Hippocampal formation (tissue), 2 donors: ENCODE measurements at regions not wholly inside any gene's neighbourhood (a gene's known extent, or its start where the extent isn't known, plus 50 kb on each side); places are given as distances from the start of the nearest gene placed in this dataset.

ENCODE experiments used
- DNase-seq, 2 donors: peaks; one replicate each; lab custom pipeline; 2025; lab: John Stamatoyannopoulos, UW

DNA sequence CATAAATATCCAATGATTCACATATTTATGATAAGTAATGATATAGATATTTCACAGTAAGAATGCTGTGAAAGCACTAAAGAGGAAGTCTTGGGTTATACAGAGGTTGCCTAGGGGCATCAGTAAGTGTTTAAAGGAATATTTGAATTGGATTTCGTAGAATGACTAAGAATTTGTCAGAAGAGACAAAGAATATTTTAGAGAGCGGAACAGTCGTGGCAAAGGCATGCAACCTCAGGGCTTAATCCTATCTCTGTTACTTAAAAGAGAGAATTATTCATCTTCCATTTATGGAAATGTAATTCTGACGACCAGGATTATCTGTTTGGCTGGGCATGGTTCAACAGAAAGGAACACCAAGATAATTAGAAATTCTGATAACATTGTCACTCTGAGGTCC lies 171.9 kb upstream of the NR5A2 start:
- DNase-seq = no peak

GRCh38 chr1:199856216-199856780 lies 171.2 kb upstream of the NR5A2 start:
- no peak for DNase-seq

- no peak for DNase-seq
These were observed 170.4 kb upstream of the NR5A2 start for GRCh38 chr1:199857108-199857507.

- no peak for DNase-seq
These were observed 170.0 kb upstream of the NR5A2 start for GRCh38 chr1:199857516-199857915.

DNA sequence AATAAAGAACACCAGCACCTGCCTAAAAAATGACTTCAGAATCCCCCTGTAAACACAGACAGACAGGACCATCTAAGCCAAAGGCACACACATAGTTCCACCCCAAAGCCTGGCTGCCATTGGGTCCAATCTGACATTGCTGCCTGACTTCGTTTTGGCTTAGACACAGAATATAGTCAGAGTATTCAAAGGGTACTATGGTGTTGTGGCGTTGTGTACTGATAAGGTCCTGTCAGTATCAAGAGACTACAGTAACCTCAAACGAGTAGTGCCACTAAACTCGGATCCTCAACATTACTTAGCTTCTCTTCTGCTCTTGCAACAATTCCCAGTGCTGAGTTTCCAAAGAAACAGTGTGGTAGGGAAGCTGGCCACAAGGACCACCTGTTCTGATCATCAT lies 169.3 kb upstream of the NR5A2 start:
- DNase-seq = no peak

DNA sequence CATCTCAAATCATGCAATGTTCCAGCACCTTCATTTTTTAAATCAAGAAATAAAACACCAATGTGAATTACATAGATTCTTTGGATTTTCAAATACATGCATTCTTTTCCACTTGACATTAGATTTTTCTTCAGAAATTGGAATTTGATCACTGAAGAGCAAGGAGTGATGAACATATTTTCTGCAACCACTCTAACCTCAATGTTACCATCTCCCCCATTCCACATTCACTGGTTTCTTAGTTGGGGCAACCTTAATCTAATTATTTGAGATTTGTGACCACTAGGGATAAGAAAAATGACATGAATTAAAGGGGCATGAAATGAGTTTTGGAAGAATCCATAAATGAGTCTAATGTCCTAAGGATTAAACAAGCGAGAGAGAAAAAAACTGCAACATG lies 168.7 kb upstream of the NR5A2 start:
- DNase-seq = no peak

DNA sequence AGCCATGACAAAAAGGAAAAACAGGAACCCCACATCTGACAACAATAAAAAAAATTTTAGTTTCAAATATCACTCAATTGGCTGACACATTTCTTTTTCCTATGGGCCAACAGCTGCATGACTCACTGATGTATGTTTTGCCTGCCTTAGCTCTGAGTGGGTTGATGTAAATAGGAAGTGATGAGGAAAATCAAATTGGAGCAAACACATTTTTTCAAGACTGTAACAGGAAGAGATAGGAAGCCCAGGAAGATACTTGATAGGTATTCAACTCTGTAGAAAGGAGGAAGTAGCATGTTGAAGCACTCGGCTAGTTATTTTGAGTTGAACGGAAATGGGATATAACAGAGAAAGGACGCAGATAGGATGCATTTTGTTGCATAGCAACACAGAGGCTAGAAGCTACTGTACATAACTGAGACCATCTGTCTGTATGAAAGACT lies 168.0 kb upstream of the NR5A2 start:
- DNase-seq = peak in 1 of 2 donors; percentile 2

DNA sequence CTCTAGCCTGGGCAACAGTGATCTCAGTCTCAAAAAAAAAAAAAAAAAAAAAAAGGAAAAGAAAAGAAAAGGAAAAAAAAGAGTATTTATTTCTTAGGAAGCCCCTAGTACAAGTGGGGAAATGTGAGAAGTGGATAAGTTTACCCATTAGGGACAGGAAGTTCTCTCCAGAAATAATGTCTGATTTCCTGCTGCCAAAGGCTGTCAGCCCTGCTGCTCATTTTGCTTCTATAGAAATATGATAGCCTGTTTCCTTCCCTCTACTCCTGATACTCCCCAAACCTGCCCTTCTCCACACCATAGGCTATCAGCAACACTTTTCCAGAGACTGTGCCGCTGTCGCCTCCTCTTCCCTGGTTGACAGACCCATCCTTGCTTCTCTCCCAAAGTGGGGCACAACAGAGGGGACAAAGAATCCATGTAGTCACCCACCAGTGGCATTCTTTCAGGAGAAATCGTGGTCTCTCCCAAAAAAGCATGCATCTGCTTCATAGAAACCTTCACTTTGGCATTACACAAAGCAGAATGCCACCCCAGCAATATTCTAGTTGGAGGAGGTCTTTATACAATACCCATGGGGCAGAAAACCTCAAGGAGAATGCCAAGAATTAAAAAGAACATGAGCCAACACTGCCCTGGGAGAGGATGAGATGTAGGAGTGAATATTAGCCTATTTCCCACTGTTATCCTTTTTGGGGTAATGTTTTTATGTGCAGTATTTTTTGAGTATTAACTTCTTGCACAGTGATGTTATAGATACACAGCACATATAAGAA lies 166.3 kb upstream of the NR5A2 start:
- no peak for DNase-seq

DNA sequence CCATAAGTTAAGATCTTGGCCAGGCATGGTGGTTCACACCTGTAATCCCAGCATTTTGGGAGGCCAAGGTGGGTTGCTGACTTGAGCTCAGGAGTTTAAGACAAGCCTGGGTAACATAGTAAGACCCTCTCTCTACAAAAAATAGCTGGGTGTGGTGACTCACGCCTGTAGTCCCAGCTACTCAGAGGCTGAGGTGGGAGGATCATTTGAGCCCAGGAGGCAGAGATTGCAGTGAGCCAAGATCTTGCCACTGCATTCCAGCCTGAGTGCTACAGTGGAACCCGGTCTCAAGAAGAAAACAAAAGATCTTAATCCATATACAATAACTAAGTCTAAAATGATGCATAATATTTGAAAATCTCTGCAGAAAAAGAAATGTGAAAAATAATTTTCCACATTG lies 165.5 kb upstream of the NR5A2 start:
- no peak for DNase-seq

DNA sequence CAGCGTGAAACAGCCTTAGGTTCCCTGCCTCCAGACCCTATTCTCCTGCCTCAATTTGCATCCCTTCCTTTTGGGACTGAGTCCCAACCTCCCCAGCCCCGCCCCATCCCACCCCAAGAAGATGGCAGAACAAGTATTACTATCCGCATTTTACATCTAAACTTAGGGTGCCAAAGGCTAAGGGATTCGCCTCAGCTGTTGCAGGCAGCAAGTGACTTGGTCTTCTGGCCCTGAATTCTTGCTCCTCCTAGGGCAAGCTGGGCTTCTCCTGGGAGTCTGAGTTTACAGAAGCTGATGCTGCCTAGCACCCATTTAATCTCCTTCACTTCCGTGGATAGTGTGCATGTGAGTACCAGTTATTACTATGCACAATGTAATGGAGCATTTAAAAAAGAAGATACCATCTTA lies 161.3 kb upstream of the NR5A2 start:
- DNase-seq = no peak

- no peak for DNase-seq
These were observed 159.9 kb upstream of the NR5A2 start for GRCh38 chr1:199867601-199868000.

GRCh38 chr1:199868777-199869176 lies 158.7 kb upstream of the NR5A2 start:
- DNase-seq = no peak

DNA sequence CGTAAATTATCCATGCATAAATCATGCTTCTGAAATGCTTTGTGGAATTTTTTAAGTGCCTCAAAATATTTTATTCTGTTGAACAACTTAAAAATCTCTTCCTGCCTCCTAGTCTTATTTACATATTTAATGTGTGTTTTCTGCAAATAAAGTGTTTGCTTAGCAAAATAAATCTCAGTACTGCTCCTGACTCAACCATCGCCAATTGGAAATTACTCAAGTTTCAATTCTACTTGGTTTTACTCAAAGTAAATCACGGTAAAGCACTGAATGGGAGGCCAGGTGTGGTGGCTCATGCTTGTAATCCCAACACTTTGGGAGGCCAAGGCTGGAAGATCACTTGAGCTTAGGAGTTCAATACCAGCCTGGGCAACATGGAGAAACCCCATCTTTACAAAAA lies 152.2 kb upstream of the NR5A2 start:
- DNase-seq = no peak

DNA sequence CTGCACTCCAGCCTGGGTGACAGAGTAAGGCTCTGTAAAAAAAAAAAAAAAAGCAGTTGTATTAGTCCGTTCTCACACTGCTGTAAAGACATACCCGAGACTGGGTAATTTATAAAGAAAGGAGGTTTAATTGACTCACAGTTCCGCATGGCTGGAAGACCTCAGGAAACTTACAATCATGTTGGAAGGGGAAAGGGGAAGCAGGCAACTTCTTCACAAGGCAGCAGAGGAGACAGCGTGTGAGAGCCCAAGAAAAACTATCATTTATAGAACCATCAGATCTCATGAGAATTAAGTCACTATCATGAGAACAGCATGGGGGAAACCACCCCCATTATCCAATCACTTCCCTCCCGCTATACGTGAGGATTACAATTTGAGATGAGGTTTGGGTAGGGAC lies 151.7 kb upstream of the NR5A2 start:
- DNase-seq = no peak

DNA sequence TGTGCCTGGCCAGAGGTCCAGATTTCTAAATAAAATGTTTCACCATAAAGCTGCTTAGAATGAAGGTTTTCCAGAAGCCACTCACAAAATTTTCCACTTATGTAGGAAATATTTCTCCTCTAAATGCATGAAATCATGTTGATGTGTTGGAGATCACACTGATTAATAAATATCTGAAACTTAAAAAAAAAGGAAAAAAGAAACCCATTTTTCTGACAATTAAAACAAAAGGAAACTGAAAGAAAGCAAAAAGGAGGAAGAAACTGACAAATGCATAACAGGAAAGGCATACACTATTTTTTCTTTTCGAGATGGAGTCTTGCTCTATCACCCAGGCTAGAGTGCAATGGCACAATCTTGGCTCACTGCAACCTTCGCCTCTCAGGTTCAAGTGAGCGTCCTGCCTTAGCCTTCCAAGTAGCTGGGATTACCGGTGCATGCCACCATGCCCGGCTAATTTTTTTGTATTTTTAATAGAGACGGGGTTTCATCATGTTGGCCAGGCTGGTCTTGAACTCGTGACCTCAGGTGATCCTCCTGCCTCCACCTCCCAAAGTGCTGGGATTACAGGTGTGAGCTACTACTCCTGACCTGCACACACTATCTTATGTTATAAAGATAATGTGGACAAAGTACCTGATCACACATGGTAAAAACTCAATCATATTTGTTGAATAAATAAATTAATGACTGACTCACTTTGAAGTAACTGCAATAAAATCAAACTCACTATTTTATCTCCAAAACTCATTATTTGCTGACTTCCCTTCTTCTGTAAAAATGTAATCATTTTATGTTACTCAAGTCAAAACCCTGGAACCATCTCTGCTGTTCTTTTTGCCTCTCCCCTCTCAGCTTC lies 149.8 kb upstream of the NR5A2 start:
- no peak for DNase-seq

DNA sequence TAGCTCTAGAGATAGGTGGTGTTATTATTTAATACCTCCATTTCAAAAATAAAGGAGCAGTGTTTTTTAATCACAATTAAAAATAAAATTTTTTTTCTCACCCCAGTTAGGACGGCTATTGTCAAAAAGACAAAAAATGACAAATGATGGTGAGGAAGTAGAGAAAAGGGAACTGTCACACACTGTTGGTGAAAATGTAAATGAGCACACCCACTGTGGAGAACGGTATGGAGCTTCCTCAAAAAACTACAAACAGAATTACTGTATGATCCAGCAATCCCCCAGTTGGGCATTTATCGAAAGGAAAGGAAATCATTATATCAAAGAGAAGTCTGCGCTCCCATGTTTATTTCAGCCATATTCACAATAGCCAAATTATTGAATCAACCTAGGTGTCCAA lies 148.7 kb upstream of the NR5A2 start:
- DNase-seq = no peak

- no peak for DNase-seq
These were observed 128.9 kb upstream of the NR5A2 start for GRCh38 chr1:199898654-199899053.

- DNase-seq = no peak
These were observed 126.2 kb upstream of the NR5A2 start for GRCh38 chr1:199901341-199901740.

GRCh38 chr1:199907361-199907760 lies 120.1 kb upstream of the NR5A2 start:
- no peak for DNase-seq

- DNase-seq = no peak
These were observed 118.4 kb upstream of the NR5A2 start for GRCh38 chr1:199909137-199909536.

GRCh38 chr1:199913318-199913717 lies 114.2 kb upstream of the NR5A2 start:
- DNase-seq = no peak

GRCh38 chr1:199914546-199914945 lies 113.0 kb upstream of the NR5A2 start:
- DNase-seq = no peak

GRCh38 chr1:199918196-199918769 lies 109.2 kb upstream of the NR5A2 start:
- DNase-seq = no peak
